Hepatocyte (in vitro differentiated cells): ENCODE measurements at regions not wholly inside any gene's neighbourhood (a gene's known extent, or its start where the extent isn't known, plus 50 kb on each side); places are given as distances from the start of the nearest gene placed in this dataset.
"Not testable (repeated sequence)": the region's sequence is repeated elsewhere in the genome, so short reads cannot be mapped to it uniquely, and the experiment has no call there.

Experiments used
- EZH2phosphoT487 ChIP-seq: fragments of 200-600 bp; sonication (generic); IDR thresholded peaks from one replicate; pipeline ENCODE4 v1.6.1; 2018; ENCODE audit warnings: antibody characterized with exemption, mild to moderate bottlenecking, low read depth, moderate library complexity; ENCODE audit not compliant: unreplicated experiment, severe bottlenecking
- TF ChIP-seq, protein P1 (sequence below): fragments of 200-600 bp; sonication (generic); IDR thresholded peaks from 2 replicates; pipeline ENCODE4 v1.5.1; 2016; ENCODE audit warnings: antibody characterized with exemption, mild to moderate bottlenecking; ENCODE audit not compliant: poor library complexity

DNA sequence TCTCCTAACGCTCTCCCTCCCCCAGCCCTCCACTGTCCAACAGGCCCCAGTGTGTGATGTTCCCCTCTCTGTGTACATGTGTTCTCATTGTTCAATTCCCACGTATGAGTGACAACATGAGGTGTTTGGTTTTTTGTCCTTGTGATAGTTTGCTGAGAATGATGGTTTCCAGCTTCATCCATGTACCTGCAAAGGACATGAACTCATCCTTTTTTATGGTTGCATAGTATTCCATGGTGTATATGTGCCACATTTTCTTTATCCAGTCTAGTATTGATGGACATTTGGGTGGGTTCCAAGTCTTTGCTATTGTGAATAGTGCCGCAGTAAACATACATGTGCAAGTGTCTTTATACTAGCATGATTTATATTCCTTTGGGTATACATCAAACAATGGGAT is 347.4 kb downstream of the MAGEE1 start:
- TF ChIP-seq, protein P1, sequence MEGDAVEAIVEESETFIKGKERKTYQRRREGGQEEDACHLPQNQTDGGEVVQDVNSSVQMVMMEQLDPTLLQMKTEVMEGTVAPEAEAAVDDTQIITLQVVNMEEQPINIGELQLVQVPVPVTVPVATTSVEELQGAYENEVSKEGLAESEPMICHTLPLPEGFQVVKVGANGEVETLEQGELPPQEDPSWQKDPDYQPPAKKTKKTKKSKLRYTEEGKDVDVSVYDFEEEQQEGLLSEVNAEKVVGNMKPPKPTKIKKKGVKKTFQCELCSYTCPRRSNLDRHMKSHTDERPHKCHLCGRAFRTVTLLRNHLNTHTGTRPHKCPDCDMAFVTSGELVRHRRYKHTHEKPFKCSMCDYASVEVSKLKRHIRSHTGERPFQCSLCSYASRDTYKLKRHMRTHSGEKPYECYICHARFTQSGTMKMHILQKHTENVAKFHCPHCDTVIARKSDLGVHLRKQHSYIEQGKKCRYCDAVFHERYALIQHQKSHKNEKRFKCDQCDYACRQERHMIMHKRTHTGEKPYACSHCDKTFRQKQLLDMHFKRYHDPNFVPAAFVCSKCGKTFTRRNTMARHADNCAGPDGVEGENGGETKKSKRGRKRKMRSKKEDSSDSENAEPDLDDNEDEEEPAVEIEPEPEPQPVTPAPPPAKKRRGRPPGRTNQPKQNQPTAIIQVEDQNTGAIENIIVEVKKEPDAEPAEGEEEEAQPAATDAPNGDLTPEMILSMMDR: not testable (repeated sequence)
- TF ChIP-seq EZH2phosphoT487: not testable (repeated sequence)
